GM23338 (cell line): ENCODE measurements at regions not wholly inside any gene's neighbourhood (a gene's known extent, or its start where the extent isn't known, plus 50 kb on each side); places are given as distances from the start of the nearest gene placed in this dataset.
A peak's percentile ranks its signal among the peaks of the same experiment; 100 is the strongest.

Source experiments
- ATAC-seq: fragments of 200-7000 bp; cut with Tn5 transposase; 3 replicates; pipeline ENCODE4 v1.9.1; 2020
- DNase-seq: peaks from one replicate; pipeline ENCODE4 v3.0.0-alpha.2; 2015; ENCODE audit warnings: low spot score
- H2AFZ ChIP-seq: fragments of 200-600 bp; sonication (generic); 2 replicates; pipeline ENCODE4 v1.8.0; 2016; ENCODE audit warnings: antibody characterized with exemption, mild to moderate bottlenecking, moderate library complexity
- H3F3A ChIP-seq: fragments of 200-600 bp; sonication (generic); replicated peaks from 2 replicates; pipeline ENCODE4 v1.8.0; 2017; ENCODE audit warnings: antibody characterized with exemption, mixed run types, low read depth
- H3K27ac ChIP-seq: fragments of 200-600 bp; sonication (generic); 2 replicates; pipeline ENCODE4 v1.6.1; 2016; ENCODE audit warnings: low read depth
- H3K27me3 ChIP-seq: fragments of 200-600 bp; sonication (generic); 2 replicates; pipeline ENCODE4 v1.8.0; 2016; ENCODE audit warnings: mild to moderate bottlenecking, mixed run types, moderate library complexity; ENCODE audit not compliant: insufficient read depth
- H3K36me3 ChIP-seq: fragments of 200-600 bp; sonication (generic); 2 replicates; pipeline ENCODE4 v1.8.0; 2016; ENCODE audit warnings: mild to moderate bottlenecking; ENCODE audit not compliant: insufficient read depth
- H3K4me1 ChIP-seq: fragments of 200-600 bp; sonication (generic); 2 replicates; pipeline ENCODE4 v1.8.0; 2016; ENCODE audit warnings: mild to moderate bottlenecking, moderate library complexity; ENCODE audit not compliant: insufficient read depth
- H3K4me2 ChIP-seq: fragments of 200-600 bp; sonication (generic); 2 replicates; pipeline ENCODE4 v1.7.1; 2017; ENCODE audit warnings: mixed run types
- H3K4me3 ChIP-seq: fragments of 200-600 bp; sonication (generic); 2 replicates; pipeline ENCODE4 v1.6.1; 2016; ENCODE audit warnings: mixed run types
- H3K79me2 ChIP-seq: fragments of 200-600 bp; sonication (generic); replicated peaks from 2 replicates; pipeline ENCODE4 v1.8.0; 2017; ENCODE audit warnings: mild to moderate bottlenecking; ENCODE audit not compliant: insufficient read depth
- H3K9me2 ChIP-seq: fragments of 200-600 bp; sonication (generic); 2 replicates; pipeline ENCODE4 v1.8.0; 2017; ENCODE audit not compliant: insufficient read depth
- H4K20me1 ChIP-seq: fragments of 200-600 bp; sonication (generic); replicated peaks from 2 replicates; pipeline ENCODE4 v1.8.0; 2017; ENCODE audit warnings: mild to moderate bottlenecking; ENCODE audit not compliant: insufficient read depth
- H3K27ac Mint-ChIP-seq: 2 replicates; pipeline ENCODE4 v1.8.0; 2020; ENCODE audit warnings: inconsistent platforms, mild to moderate bottlenecking, moderate library complexity, mixed read lengths
- H3K27me3 Mint-ChIP-seq: 3 replicates; pipeline ENCODE4 v1.8.0; 2022; ENCODE audit warnings: low read depth, mild to moderate bottlenecking, moderate library complexity, mixed read lengths, inconsistent platforms; ENCODE audit not compliant: insufficient read depth, poor library complexity
- H3K36me3 Mint-ChIP-seq: 3 replicates; pipeline ENCODE4 v1.8.0; 2021; ENCODE audit warnings: low read depth, mild to moderate bottlenecking, inconsistent platforms, moderate library complexity, mixed read lengths
- H3K4me1 Mint-ChIP-seq: 3 replicates; pipeline ENCODE4 v1.8.0; 2020; ENCODE audit warnings: mild to moderate bottlenecking, inconsistent platforms, mixed read lengths
- H3K4me3 Mint-ChIP-seq: 3 replicates; pipeline ENCODE4 v1.8.0; 2021; ENCODE audit warnings: moderate library complexity, mild to moderate bottlenecking, inconsistent platforms, mixed read lengths
- H3K9me3 Mint-ChIP-seq: 3 replicates; pipeline ENCODE4 v1.8.0; 2020; ENCODE audit warnings: moderate library complexity, mild to moderate bottlenecking, inconsistent platforms, mixed read lengths
- EZH2 ChIP-seq: fragments of 200-600 bp; sonication (generic); IDR thresholded peaks from one replicate; pipeline ENCODE4 v1.8.0; 2017; ENCODE audit warnings: antibody characterized with exemption, mild to moderate bottlenecking, low read depth; ENCODE audit not compliant: unreplicated experiment
- NANOG ChIP-seq: IDR thresholded peaks from 2 replicates; pipeline ENCODE4 v1.6.1; 2016; ENCODE audit warnings: antibody characterized with exemption, borderline replicate concordance
- POLR2AphosphoS5 ChIP-seq: IDR thresholded peaks from 2 replicates; pipeline ENCODE4 v1.6.1; 2016; ENCODE audit warnings: antibody characterized with exemption, low read depth
- ZNF114 ChIP-seq: fragments of 250-450 bp; sonication (Bioruptor Pico); IDR thresholded peaks from 2 replicates; pipeline ENCODE4 v1.5.0; 2020; ENCODE audit warnings: mild to moderate bottlenecking, moderate library complexity
- ZNF331 ChIP-seq: fragments of 250-450 bp; sonication (Bioruptor Pico); IDR thresholded peaks from 2 replicates; pipeline ENCODE4 v1.5.0; 2020; ENCODE audit warnings: low read depth, mild to moderate bottlenecking, moderate library complexity
- TF ChIP-seq, protein P1 (sequence below): fragments of 250-450 bp; sonication (Bioruptor Pico); IDR thresholded peaks from 2 replicates; pipeline ENCODE4 v1.5.0; 2020; ENCODE audit warnings: mild to moderate bottlenecking, moderate library complexity
- TF ChIP-seq, protein P2 (sequence below), 2 experiments: fragments of 200-600 bp in 1 of 2; sonication (generic) in 1 of 2; conservative IDR thresholded peaks; 2 replicates each; pipeline versions ENCODE4 v1.5.1 to v1.6.1; 2016 to 2017; ENCODE audit warnings: antibody characterized with exemption in 2 of 2, low read depth in 2 of 2, mild to moderate bottlenecking in 2 of 2, moderate library complexity in 1 of 2

DNA sequence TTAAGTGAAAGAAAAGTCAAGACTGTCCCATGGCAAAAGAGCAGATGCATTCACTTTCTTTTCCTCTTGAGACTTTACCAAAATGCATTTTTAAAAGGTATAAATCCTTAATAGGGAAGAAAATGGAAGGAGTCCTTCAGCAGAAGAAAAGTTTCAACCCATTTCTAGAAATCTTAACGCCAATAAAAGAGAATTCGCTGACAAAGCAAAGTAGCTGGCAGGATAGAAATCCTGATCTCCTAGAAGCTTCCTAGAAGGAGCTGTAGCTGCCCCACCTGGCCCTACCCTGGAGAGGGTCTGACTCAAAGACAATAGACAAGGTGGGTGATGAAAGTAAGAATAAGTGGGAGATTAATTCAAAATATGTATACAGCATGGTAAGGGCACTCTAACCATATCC lies 144.9 kb upstream of the PKDCC start:
- ATAC-seq, result no peak
- 0 out of 2 replicates have a peak, but pooled peaks cover 8% of the 10 kb centered on the region for H3K9me2 ChIP-seq
- H2AFZ ChIP-seq, result peak overlapping the region; percentile 52; the same call in 1 of the 2 replicates
- H3K36me3 Mint-ChIP-seq, result no peaks in the 10 kb centered on the region
- H3K4me2 ChIP-seq, result no peak overlapping the region
- H3K27ac Mint-ChIP-seq, result no peak overlapping the region
- H3K9me3 Mint-ChIP-seq, result no peaks in the 10 kb centered on the region
- DNase-seq, result no peak
- H3K27me3 Mint-ChIP-seq, result peaks cover 4% of the 10 kb centered on the region
- H3K79me2 ChIP-seq, result no peaks in the 10 kb centered on the region
- no peak overlapping the region for H3K4me3 ChIP-seq
- H4K20me1 ChIP-seq, result no peaks in the 10 kb centered on the region
- H3K4me1 ChIP-seq, result no peaks in the 10 kb centered on the region
- H3F3A ChIP-seq, result no peaks in the 10 kb centered on the region
- no peak overlapping the region for H3K4me3 Mint-ChIP-seq
- no peaks in the 10 kb centered on the region for H3K36me3 ChIP-seq
- TF ChIP-seq, protein P1, sequence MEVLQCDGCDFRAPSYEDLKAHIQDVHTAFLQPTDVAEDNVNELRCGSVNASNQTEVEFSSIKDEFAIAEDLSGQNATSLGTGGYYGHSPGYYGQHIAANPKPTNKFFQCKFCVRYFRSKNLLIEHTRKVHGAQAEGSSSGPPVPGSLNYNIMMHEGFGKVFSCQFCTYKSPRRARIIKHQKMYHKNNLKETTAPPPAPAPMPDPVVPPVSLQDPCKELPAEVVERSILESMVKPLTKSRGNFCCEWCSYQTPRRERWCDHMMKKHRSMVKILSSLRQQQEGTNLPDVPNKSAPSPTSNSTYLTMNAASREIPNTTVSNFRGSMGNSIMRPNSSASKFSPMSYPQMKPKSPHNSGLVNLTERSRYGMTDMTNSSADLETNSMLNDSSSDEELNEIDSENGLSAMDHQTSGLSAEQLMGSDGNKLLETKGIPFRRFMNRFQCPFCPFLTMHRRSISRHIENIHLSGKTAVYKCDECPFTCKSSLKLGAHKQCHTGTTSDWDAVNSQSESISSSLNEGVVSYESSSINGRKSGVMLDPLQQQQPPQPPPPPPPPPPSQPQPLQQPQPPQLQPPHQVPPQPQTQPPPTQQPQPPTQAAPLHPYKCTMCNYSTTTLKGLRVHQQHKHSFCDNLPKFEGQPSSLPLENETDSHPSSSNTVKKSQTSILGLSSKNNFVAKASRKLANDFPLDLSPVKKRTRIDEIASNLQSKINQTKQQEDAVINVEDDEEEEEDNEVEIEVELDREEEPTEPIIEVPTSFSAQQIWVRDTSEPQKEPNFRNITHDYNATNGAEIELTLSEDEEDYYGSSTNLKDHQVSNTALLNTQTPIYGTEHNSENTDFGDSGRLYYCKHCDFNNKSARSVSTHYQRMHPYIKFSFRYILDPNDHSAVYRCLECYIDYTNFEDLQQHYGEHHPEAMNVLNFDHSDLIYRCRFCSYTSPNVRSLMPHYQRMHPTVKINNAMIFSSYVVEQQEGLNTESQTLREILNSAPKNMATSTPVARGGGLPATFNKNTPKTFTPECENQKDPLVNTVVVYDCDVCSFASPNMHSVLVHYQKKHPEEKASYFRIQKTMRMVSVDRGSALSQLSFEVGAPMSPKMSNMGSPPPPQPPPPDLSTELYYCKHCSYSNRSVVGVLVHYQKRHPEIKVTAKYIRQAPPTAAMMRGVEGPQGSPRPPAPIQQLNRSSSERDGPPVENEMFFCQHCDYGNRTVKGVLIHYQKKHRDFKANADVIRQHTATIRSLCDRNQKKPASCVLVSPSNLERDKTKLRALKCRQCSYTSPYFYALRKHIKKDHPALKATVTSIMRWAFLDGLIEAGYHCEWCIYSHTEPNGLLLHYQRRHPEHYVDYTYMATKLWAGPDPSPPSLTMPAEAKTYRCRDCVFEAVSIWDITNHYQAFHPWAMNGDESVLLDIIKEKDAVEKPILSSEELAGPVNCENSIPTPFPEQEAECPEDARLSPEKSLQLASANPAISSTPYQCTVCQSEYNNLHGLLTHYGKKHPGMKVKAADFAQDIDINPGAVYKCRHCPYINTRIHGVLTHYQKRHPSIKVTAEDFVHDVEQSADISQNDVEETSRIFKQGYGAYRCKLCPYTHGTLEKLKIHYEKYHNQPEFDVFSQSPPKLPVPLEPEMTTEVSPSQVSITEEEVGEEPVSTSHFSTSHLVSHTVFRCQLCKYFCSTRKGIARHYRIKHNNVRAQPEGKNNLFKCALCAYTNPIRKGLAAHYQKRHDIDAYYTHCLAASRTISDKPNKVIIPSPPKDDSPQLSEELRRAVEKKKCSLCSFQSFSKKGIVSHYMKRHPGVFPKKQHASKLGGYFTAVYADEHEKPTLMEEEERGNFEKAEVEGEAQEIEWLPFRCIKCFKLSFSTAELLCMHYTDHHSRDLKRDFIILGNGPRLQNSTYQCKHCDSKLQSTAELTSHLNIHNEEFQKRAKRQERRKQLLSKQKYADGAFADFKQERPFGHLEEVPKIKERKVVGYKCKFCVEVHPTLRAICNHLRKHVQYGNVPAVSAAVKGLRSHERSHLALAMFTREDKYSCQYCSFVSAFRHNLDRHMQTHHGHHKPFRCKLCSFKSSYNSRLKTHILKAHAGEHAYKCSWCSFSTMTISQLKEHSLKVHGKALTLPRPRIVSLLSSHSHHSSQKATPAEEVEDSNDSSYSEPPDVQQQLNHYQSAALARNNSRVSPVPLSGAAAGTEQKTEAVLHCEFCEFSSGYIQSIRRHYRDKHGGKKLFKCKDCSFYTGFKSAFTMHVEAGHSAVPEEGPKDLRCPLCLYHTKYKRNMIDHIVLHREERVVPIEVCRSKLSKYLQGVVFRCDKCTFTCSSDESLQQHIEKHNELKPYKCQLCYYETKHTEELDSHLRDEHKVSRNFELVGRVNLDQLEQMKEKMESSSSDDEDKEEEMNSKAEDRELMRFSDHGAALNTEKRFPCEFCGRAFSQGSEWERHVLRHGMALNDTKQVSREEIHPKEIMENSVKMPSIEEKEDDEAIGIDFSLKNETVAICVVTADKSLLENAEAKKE (CRISPR knock-in tag), result no peak
- TF ChIP-seq NANOG (no peak), POLR2AphosphoS5 (no peak), ZNF331 (CRISPR knock-in tag) (no peak), ZNF114 (CRISPR knock-in tag) (no peak), EZH2 (no peak)
- TF ChIP-seq, protein P2, sequence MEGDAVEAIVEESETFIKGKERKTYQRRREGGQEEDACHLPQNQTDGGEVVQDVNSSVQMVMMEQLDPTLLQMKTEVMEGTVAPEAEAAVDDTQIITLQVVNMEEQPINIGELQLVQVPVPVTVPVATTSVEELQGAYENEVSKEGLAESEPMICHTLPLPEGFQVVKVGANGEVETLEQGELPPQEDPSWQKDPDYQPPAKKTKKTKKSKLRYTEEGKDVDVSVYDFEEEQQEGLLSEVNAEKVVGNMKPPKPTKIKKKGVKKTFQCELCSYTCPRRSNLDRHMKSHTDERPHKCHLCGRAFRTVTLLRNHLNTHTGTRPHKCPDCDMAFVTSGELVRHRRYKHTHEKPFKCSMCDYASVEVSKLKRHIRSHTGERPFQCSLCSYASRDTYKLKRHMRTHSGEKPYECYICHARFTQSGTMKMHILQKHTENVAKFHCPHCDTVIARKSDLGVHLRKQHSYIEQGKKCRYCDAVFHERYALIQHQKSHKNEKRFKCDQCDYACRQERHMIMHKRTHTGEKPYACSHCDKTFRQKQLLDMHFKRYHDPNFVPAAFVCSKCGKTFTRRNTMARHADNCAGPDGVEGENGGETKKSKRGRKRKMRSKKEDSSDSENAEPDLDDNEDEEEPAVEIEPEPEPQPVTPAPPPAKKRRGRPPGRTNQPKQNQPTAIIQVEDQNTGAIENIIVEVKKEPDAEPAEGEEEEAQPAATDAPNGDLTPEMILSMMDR (conservative IDR thresholded peaks at IDR 0.05; ENCODE audit: low read depth in 2 of 2), result no peak
- no peaks in the 10 kb centered on the region for H3K27me3 ChIP-seq
- no peak overlapping the region for H3K27ac ChIP-seq
- peaks cover under 1% of the 10 kb centered on the region; the same call in 2 of the 3 replicates for H3K4me1 Mint-ChIP-seq
